PFSK-1 (cell line): ENCODE measurements at regions not wholly inside any gene's neighbourhood (a gene's known extent, or its start where the extent isn't known, plus 50 kb on each side); places are given as distances from the start of the nearest gene placed in this dataset.

ENCODE experiments used
- FOXP2 ChIP-seq: optimal IDR thresholded peaks from 2 replicates; pipeline ENCODE3; 2011; ENCODE audit warnings: borderline replicate concordance, control low read depth, inconsistent platforms; ENCODE audit not compliant: insufficient read depth; ENCODE audit errors: extremely low read length, extremely low read depth
- POLR2AphosphoS5 ChIP-seq: IDR thresholded peaks from 2 replicates; pipeline ENCODE4 v1.6.1; 2012; ENCODE audit warnings: low read depth, mild to moderate bottlenecking, control low read depth, low read length, moderate library complexity
- SIN3A ChIP-seq: IDR thresholded peaks from 2 replicates; pipeline ENCODE4 v1.6.1; 2012; ENCODE audit warnings: mild to moderate bottlenecking, low read length, moderate library complexity, borderline replicate concordance; ENCODE audit not compliant: insufficient read depth
- TAF1 ChIP-seq: IDR thresholded peaks from 2 replicates; pipeline ENCODE4 v1.6.1; 2012; ENCODE audit warnings: low read length, control low read depth, borderline replicate concordance; ENCODE audit not compliant: insufficient read depth
- TF ChIP-seq, protein P1 (sequence below), 2 experiments: IDR thresholded peaks; 2 replicates each; pipeline versions ENCODE4 v1.6.1 to v1.8.0; 2011 to 2012; ENCODE audit warnings: low read depth in 2 of 2, low read length in 2 of 2, control low read depth in 1 of 2, inconsistent platforms in 1 of 2, mild to moderate bottlenecking in 1 of 2, moderate library complexity in 1 of 2; ENCODE audit not compliant: insufficient read depth in 1 of 2

DNA sequence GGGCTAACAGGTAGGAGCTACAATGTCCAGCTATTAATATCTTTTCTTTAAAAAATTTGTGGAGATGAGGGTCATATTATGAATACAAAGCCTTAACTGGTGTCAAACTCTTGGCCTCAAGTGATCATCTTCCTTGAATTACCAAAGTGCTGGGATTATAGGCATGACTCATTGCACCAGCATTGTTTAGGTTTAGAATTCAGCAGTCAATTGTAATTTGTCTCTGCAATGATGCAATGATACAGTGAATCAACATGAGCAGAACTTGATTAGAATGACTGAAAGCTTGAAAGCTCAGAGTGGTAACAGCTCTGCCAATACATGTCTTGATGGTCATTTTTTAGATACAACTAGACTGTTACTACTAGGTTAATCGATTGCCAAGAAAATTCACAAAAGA lies 752.8 kb upstream of the MIR17HG start:
- TF ChIP-seq POLR2AphosphoS5 (no peak), FOXP2 (no peak)

DNA sequence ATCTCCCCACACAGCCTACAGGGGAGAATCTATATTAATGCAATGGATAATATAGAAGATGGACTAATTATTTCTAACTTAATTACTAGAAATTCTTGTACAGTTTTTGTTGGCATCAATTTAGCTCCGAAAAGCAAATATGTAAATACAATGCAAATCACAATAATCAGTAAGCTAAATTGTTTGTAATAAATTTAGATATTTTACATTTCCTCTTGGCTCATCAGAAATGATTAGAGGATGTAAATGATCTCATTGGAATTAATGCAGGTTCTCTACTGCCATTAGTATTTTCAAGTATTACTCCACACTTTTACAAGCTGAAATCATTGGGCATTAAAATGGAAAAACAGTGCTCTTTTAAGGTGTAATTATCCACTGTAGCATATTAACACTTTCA lies 741.8 kb upstream of the MIR17HG start:
- TF ChIP-seq SIN3A (no peak), FOXP2 (no peak), POLR2AphosphoS5 (no peak), TAF1 (no peak)
- TF ChIP-seq, protein P1, sequence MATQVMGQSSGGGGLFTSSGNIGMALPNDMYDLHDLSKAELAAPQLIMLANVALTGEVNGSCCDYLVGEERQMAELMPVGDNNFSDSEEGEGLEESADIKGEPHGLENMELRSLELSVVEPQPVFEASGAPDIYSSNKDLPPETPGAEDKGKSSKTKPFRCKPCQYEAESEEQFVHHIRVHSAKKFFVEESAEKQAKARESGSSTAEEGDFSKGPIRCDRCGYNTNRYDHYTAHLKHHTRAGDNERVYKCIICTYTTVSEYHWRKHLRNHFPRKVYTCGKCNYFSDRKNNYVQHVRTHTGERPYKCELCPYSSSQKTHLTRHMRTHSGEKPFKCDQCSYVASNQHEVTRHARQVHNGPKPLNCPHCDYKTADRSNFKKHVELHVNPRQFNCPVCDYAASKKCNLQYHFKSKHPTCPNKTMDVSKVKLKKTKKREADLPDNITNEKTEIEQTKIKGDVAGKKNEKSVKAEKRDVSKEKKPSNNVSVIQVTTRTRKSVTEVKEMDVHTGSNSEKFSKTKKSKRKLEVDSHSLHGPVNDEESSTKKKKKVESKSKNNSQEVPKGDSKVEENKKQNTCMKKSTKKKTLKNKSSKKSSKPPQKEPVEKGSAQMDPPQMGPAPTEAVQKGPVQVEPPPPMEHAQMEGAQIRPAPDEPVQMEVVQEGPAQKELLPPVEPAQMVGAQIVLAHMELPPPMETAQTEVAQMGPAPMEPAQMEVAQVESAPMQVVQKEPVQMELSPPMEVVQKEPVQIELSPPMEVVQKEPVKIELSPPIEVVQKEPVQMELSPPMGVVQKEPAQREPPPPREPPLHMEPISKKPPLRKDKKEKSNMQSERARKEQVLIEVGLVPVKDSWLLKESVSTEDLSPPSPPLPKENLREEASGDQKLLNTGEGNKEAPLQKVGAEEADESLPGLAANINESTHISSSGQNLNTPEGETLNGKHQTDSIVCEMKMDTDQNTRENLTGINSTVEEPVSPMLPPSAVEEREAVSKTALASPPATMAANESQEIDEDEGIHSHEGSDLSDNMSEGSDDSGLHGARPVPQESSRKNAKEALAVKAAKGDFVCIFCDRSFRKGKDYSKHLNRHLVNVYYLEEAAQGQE (IDR thresholded peaks at IDR 0.05; ENCODE audit: insufficient read depth in 1 of 2, low read depth in 2 of 2, low read length in 2 of 2), result no peak

DNA sequence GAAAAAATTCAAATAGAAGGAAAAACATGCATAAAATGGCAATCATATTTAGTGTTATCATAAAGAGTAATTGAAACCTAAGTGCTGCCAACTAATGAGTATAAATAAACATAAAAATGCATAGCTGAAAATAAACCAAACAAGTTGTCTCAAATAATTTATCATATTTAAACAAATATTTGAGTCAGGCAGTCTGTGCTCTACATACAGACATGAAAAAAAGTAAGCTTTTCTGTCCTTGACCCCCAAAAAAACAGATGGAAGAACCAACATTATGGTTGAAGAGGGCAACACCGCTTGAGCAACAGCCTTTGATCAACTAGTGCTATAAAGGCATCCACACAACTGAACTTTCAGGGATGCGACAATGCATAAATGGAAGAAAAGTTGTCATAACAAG lies 735.1 kb upstream of the MIR17HG start:
- TF ChIP-seq SIN3A, result no peak
- no peak for TF ChIP-seq FOXP2

DNA sequence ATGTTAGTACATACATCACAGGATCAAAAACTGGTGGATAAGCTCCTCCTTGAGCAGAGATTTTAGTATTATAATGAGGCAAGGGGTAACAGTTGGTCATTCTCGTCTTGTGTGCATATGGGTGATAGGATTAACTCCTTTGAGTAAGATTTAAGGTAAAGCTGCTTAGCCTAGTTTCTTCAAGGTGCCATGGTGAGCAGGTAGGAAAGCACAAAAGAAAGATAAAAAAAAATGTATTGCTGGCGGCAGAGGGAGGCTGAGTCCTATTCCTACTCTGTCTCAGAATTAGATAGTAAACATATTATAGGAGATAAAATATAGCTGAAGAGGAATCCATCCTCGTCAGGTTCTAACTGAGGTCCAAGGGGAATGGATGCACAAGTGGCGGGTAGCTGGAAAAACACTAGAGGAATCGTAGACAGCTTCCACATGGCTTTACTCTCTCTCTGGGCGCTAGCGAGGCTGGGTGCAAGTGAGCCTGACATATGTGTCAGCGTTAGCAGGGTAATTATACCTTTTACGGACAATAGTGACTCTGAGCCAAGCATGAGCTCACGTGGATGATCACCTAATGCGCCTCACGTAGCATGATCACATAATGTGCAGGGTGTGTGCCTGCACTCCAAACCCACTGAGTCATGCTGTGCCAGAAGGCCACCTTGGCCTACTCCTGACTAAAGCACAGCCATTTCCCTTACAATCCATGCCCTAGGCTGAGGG lies 734.3 kb upstream of the MIR17HG start:
- TF ChIP-seq FOXP2, result no peak
- TF ChIP-seq, protein P1 (IDR thresholded peaks at IDR 0.05; ENCODE audit: insufficient read depth in 1 of 2, low read depth in 2 of 2, low read length in 2 of 2), result no peak
- TF ChIP-seq POLR2AphosphoS5, result no peak
- TF ChIP-seq SIN3A, result no peak
- TF ChIP-seq TAF1, result no peak

DNA sequence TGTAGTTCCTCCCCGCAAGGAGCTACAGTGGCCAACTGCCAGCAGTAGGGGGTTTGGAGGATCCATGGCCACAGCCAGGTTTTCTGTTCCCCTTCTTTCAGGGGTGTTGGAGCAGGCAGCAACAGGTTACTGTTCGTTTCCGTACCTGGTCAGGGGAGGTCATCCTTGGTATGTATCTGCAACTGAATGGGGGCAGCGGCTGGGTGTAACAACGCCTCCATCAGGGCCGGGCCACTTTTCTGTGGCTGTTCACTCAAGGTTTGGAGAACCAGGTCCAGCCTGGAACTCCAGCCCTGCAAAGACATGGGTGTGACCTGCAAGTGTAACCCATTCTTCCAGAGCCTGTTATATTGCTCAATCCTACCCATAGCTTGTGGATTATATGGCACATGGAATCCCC lies 732.3 kb upstream of the MIR17HG start:
- TF ChIP-seq POLR2AphosphoS5 (no peak), TAF1 (no peak), SIN3A (no peak), FOXP2 (no peak)
- TF ChIP-seq, protein P1 (IDR thresholded peaks at IDR 0.05; ENCODE audit: insufficient read depth in 1 of 2, low read depth in 2 of 2, low read length in 2 of 2), result no peak

DNA sequence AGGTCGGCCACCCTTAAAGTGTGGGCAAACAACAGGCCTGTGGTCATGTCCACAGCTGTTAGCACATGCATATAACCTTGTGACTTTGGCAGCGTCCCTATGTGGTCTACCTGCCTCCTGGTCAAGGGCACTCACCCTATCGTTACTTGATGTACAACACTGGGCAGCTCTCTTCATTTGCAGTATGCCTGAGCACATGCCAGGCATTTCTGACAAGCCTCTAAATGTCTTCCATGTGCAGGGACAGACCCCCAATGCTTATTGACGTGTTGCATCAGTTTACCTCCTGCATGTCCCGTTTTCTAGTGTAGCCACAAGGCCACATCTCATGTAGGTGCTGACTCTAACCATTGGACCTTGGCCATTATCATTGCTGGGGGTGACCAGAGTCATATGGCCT lies 731.7 kb upstream of the MIR17HG start:
- no peak for TF ChIP-seq TAF1
- TF ChIP-seq, protein P1 (IDR thresholded peaks at IDR 0.05; ENCODE audit: insufficient read depth in 1 of 2, low read depth in 2 of 2, low read length in 2 of 2), result no peak
- no peak for TF ChIP-seq POLR2AphosphoS5
- TF ChIP-seq FOXP2, result no peak
- TF ChIP-seq SIN3A, result no peak
